HFF-Myc (cell line): ENCODE measurements at regions not wholly inside any gene's neighbourhood (a gene's known extent, or its start where the extent isn't known, plus 50 kb on each side); places are given as distances from the start of the nearest gene placed in this dataset.
A peak's percentile ranks its signal among the peaks of the same experiment; 100 is the strongest.

Source experiments
- DNase-seq: peaks from one replicate; pipeline ENCODE4 v3.0.0-alpha.2; 2011; ENCODE audit warnings: low read depth; ENCODE audit errors: extremely low read depth
- H3K4me3 ChIP-seq: replicated peaks from 2 replicates; pipeline ENCODE4 v1.5.1; 2011; ENCODE audit warnings: low read depth, mild to moderate bottlenecking, control low read depth, low read length
- TF ChIP-seq, protein P1 (sequence below): IDR thresholded peaks from 2 replicates; pipeline ENCODE4 v1.5.1; 2012; ENCODE audit warnings: mild to moderate bottlenecking, low read depth, low read length, control low read depth; ENCODE audit errors: missing control alignments

DNA sequence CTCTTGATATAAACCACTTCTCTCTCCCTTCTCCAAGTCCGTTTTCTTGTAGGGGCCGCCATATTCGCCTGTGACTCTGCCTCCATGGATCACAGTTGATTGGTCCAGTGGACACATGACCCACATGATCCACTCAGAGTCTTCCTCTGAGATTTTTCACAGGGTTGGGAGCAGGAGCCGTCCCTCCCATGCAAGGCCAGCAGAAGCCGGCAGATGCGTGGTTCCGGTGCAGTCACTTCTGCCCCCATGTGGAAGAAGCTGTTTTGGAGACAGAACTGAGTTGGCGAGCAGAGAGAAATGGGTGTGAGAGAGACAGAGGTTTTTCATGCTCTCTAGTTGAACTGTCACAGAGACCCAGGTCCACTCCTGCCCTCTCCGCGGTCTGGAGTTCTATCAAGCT is 83.3 kb downstream of the C16orf95 start:
- TF ChIP-seq, protein P1, sequence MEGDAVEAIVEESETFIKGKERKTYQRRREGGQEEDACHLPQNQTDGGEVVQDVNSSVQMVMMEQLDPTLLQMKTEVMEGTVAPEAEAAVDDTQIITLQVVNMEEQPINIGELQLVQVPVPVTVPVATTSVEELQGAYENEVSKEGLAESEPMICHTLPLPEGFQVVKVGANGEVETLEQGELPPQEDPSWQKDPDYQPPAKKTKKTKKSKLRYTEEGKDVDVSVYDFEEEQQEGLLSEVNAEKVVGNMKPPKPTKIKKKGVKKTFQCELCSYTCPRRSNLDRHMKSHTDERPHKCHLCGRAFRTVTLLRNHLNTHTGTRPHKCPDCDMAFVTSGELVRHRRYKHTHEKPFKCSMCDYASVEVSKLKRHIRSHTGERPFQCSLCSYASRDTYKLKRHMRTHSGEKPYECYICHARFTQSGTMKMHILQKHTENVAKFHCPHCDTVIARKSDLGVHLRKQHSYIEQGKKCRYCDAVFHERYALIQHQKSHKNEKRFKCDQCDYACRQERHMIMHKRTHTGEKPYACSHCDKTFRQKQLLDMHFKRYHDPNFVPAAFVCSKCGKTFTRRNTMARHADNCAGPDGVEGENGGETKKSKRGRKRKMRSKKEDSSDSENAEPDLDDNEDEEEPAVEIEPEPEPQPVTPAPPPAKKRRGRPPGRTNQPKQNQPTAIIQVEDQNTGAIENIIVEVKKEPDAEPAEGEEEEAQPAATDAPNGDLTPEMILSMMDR, result peak; percentile 27
- no peak overlapping the region for H3K4me3 ChIP-seq
- DNase-seq, result no peak

DNA sequence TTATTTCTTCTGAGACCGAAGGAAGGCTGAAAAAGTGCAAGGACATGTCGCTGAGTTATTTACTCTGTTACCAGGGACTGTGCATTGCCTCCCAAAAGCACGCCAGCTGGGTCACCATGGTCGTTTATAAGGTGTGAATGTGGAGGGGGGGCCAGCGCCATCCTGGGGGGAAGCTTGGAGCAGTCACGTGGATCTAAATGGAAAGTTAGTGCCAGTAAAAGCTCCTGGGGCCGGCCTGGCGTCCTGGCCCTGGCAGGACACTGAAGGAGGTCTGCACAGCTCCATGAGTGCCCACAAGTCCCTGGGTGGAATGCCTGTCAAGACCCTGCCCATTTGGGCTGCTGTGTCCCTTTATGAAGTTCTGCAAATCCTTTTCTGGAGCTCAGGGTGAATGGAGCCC is 82.6 kb downstream of the C16orf95 start:
- DNase-seq, result no peak
- no peak overlapping the region for H3K4me3 ChIP-seq
- TF ChIP-seq, protein P1, result no peak

DNA sequence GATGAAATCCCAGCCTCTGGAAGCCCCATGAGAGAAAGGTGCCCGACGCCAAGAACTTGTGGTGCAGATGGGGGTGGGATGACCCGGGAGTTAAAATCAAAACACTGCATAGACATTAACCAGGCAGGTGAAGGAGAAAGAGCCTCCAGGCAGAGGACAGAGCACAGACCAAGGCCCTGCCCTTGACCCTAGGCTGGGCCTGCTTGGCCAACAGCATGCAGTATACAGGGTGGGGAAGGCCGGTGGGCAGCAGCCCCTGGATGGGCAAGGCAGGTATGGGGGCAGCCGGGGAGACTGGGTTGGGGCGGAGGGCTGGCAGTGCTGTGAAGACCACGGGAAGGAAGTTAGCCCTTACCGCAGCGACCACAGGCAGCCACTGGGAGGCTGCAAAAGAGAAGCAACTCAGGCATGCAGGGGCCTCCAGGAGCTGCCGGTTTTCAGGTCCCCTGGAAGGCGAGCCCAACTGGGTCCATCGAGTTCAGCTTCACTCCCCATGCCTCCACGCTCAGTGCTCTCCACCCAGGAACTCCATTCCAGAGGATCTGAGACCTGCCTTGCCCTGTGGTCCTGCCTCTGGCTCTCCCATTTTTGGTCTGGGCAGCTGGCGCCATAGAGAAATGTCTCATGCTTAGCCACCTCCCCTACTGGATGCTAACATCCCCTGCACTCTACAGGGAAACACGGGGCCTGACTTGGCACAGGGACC is 81.2 kb downstream of the C16orf95 start:
- DNase-seq, result no peak
- no peak overlapping the region for H3K4me3 ChIP-seq
- TF ChIP-seq, protein P1, result peak; percentile 9

DNA sequence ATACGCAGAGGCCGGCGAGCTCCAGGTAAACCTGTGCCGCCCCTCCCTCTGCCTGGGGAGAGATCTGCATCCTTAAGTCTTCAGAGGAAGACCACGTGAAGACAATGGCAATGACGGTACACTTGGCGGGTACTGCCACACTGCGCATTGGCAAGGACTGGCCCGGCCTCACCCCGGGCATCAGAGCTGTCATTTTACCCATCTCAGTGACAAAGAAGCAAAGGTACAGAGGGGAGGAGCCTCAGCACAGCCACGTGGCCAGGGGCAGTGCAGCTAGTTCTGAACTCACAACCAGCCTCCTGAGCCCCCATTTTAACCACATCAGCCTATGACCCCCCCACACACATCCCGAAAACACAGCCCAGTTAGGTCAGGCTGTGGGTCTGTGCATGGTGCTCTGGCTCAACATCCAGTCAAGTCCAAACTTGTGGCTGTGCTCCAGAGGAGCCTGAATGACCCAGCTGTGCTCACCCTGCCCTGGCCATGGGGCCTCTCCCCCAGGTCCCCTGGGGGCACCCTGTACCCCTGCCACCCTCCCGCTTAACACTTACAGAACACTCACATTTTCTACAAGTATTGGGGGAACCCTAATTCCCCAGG is 80.6 kb downstream of the C16orf95 start:
- no peak for DNase-seq
- no peak overlapping the region for H3K4me3 ChIP-seq
- TF ChIP-seq, protein P1, result no peak

DNA sequence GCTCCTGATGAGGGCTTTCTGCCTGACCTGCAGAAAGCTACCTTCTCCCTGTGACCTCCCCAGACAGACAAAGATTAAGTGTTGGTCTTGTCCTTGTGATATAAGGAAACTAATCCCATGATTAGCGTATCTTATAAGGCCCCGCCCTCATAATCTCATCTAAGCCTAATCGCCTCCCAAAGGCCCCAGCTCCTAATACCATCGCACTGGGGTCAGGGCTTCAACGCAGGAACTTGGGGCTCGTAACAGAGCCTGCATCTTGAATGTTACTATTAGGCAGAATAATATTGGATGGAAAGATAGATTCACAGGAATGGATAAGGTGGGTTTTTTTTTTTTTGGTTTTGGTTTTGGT is 78.9 kb downstream of the C16orf95 start:
- TF ChIP-seq, protein P1, result no peak
- DNase-seq, result no peak
- H3K4me3 ChIP-seq, result no peak overlapping the region

DNA sequence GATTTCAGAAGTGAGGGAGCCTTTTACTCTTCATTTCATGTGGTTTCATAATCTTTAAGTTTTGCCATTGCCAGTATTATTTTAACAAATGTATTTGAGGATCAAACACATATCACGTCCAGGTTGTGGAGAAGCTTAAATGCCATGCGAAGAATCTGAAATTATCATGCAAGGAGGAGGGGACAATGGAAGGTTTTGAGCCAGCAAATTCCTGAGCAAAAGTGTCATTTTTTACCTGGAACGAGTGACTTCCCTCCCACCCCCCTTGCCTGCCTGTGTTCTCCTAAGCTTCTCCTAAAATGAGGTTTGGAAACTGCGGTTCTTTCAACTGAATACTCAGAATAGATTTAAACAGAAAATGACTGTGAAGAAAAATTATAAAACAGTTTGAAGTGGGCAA is 77.6 kb downstream of the C16orf95 start:
- TF ChIP-seq, protein P1, result no peak
- H3K4me3 ChIP-seq, result no peak overlapping the region
- no peak for DNase-seq
